ENCODE measurements at regions not wholly inside any gene's neighbourhood (a gene's known extent, or its start where the extent isn't known, plus 50 kb on each side); places are given as distances from the start of the nearest gene placed in this dataset.
"Not testable (repeated sequence)": the region's sequence is repeated elsewhere in the genome, so short reads cannot be mapped to it uniquely, and the experiment has no call there.

GRCh38 chr4:59695355-59696053, 1504.6 kb upstream of the ADGRL3 start:
- Histone ChIP-seq H3K4me1 (ENCODE audit: insufficient read depth, low read length) (no peaks in the 10 kb centered on the region), H3K4me3 (ENCODE audit: low read length) (no peak overlapping the region), H3K27me3 (ENCODE audit: insufficient read depth, low read length) (no peaks in the 10 kb centered on the region), H3K9me3 (ENCODE audit: low read depth, low read length) (no peaks in the 10 kb centered on the region)

GRCh38 chr4:59698041-59698440, 1502.1 kb upstream of the ADGRL3 start:
- Histone ChIP-seq H3K9me3 (ENCODE audit: low read depth, low read length) (no peaks in the 10 kb centered on the region), H3K27me3 (ENCODE audit: insufficient read depth, low read length) (no peaks in the 10 kb centered on the region), H3K4me1 (ENCODE audit: insufficient read depth, low read length) (no peaks in the 10 kb centered on the region), H3K4me3 (ENCODE audit: low read length) (no peak overlapping the region)

GRCh38 chr4:59700651-59701050, 1499.5 kb upstream of the ADGRL3 start:
- H3K4me1 ChIP-seq (ENCODE audit: insufficient read depth, low read length): no peaks in the 10 kb centered on the region
- H3K27me3 ChIP-seq (ENCODE audit: insufficient read depth, low read length): no peaks in the 10 kb centered on the region
- H3K9me3 ChIP-seq (ENCODE audit: low read depth, low read length): no peaks in the 10 kb centered on the region
- no peak overlapping the region for H3K4me3 ChIP-seq (ENCODE audit: low read length)

- no peaks in the 10 kb centered on the region for H3K4me1 ChIP-seq (ENCODE audit: insufficient read depth, low read length)
- no peaks in the 10 kb centered on the region for H3K27me3 ChIP-seq (ENCODE audit: insufficient read depth, low read length)
- no peak overlapping the region for H3K4me3 ChIP-seq (ENCODE audit: low read length)
- no peaks in the 10 kb centered on the region for H3K9me3 ChIP-seq (ENCODE audit: low read depth, low read length)
Measured at GRCh38 chr4:59704616-59705015, 1495.5 kb upstream of the ADGRL3 start.

- H3K4me3 ChIP-seq (ENCODE audit: low read length): no peak overlapping the region
- no peaks in the 10 kb centered on the region for H3K9me3 ChIP-seq (ENCODE audit: low read depth, low read length)
- H3K4me1 ChIP-seq (ENCODE audit: insufficient read depth, low read length): no peaks in the 10 kb centered on the region
- H3K27me3 ChIP-seq (ENCODE audit: insufficient read depth, low read length): no peaks in the 10 kb centered on the region
Measured at GRCh38 chr4:59712470-59712869, 1487.7 kb upstream of the ADGRL3 start.

GRCh38 chr4:59724286-59724685, 1475.8 kb upstream of the ADGRL3 start:
- H3K4me1 ChIP-seq (ENCODE audit: insufficient read depth, low read length); H3K9me3 ChIP-seq (ENCODE audit: low read depth, low read length); H3K4me3 ChIP-seq (ENCODE audit: low read length); H3K27me3 ChIP-seq (ENCODE audit: insufficient read depth, low read length): not testable (repeated sequence)

- no peaks in the 10 kb centered on the region for H3K27me3 ChIP-seq (ENCODE audit: insufficient read depth, low read length)
- no peaks in the 10 kb centered on the region for H3K9me3 ChIP-seq (ENCODE audit: low read depth, low read length)
- no peak overlapping the region for H3K4me3 ChIP-seq (ENCODE audit: low read length)
- no peaks in the 10 kb centered on the region for H3K4me1 ChIP-seq (ENCODE audit: insufficient read depth, low read length)
Measured at GRCh38 chr4:59727745-59728144, 1472.4 kb upstream of the ADGRL3 start.

- H3K27me3 ChIP-seq (ENCODE audit: insufficient read depth, low read length): no peaks in the 10 kb centered on the region
- no peaks in the 10 kb centered on the region for H3K4me1 ChIP-seq (ENCODE audit: insufficient read depth, low read length)
- no peaks in the 10 kb centered on the region for H3K9me3 ChIP-seq (ENCODE audit: low read depth, low read length)
- no peak overlapping the region for H3K4me3 ChIP-seq (ENCODE audit: low read length)
Measured at GRCh38 chr4:59728496-59728895, 1471.6 kb upstream of the ADGRL3 start.

- Histone ChIP-seq H3K27me3 (ENCODE audit: insufficient read depth, low read length) (no peaks in the 10 kb centered on the region), H3K4me1 (ENCODE audit: insufficient read depth, low read length) (no peaks in the 10 kb centered on the region), H3K9me3 (ENCODE audit: low read depth, low read length) (no peaks in the 10 kb centered on the region), H3K4me3 (ENCODE audit: low read length) (no peak overlapping the region)
Measured at GRCh38 chr4:59729321-59729720, 1470.8 kb upstream of the ADGRL3 start.

- H3K27me3 ChIP-seq (ENCODE audit: insufficient read depth, low read length): no peaks in the 10 kb centered on the region
- H3K9me3 ChIP-seq (ENCODE audit: low read depth, low read length): no peaks in the 10 kb centered on the region
- no peaks in the 10 kb centered on the region for H3K4me1 ChIP-seq (ENCODE audit: insufficient read depth, low read length)
- no peak overlapping the region for H3K4me3 ChIP-seq (ENCODE audit: low read length)
Measured at GRCh38 chr4:59748433-59748832, 1451.7 kb upstream of the ADGRL3 start.

- H3K4me1 ChIP-seq (ENCODE audit: insufficient read depth, low read length): no peaks in the 10 kb centered on the region
Measured at GRCh38 chr4:59759082-59759825, 1440.9 kb upstream of the ADGRL3 start.

GRCh38 chr4:59762344-59762743, 1437.8 kb upstream of the ADGRL3 start:
- Histone ChIP-seq H3K9me3 (ENCODE audit: low read depth, low read length) (no peaks in the 10 kb centered on the region), H3K4me3 (ENCODE audit: low read length) (no peak overlapping the region), H3K27me3 (ENCODE audit: insufficient read depth, low read length) (no peaks in the 10 kb centered on the region), H3K4me1 (ENCODE audit: insufficient read depth, low read length) (no peaks in the 10 kb centered on the region)

More at GRCh38 chr4:59759082-59759825, 1440.9 kb upstream of the ADGRL3 start:
- Histone ChIP-seq H3K9me3 (ENCODE audit: low read depth, low read length) (no peaks in the 10 kb centered on the region), H3K4me3 (ENCODE audit: low read length) (no peak overlapping the region), H3K27me3 (ENCODE audit: insufficient read depth, low read length) (no peaks in the 10 kb centered on the region)

GRCh38 chr4:59770601-59771264, 1429.4 kb upstream of the ADGRL3 start:
- H3K27me3 ChIP-seq (ENCODE audit: insufficient read depth, low read length): no peaks in the 10 kb centered on the region
- no peaks in the 10 kb centered on the region for H3K9me3 ChIP-seq (ENCODE audit: low read depth, low read length)
- H3K4me1 ChIP-seq (ENCODE audit: insufficient read depth, low read length): no peaks in the 10 kb centered on the region
- H3K4me3 ChIP-seq (ENCODE audit: low read length): no peak overlapping the region

GRCh38 chr4:59772641-59773139, 1427.4 kb upstream of the ADGRL3 start:
- H3K27me3 ChIP-seq (ENCODE audit: insufficient read depth, low read length): no peaks in the 10 kb centered on the region
- H3K4me1 ChIP-seq (ENCODE audit: insufficient read depth, low read length): no peaks in the 10 kb centered on the region
- no peaks in the 10 kb centered on the region for H3K9me3 ChIP-seq (ENCODE audit: low read depth, low read length)
- no peak overlapping the region for H3K4me3 ChIP-seq (ENCODE audit: low read length)

- H3K4me3 ChIP-seq (ENCODE audit: low read length); H3K9me3 ChIP-seq (ENCODE audit: low read depth, low read length); H3K27me3 ChIP-seq (ENCODE audit: insufficient read depth, low read length); H3K4me1 ChIP-seq (ENCODE audit: insufficient read depth, low read length): not testable (repeated sequence)
Measured at GRCh38 chr4:59780271-59780670, 1419.9 kb upstream of the ADGRL3 start.
